NCI-H2107 (cell line): ENCODE measurements at regions not wholly inside any gene's neighbourhood (a gene's known extent, or its start where the extent isn't known, plus 50 kb on each side); places are given as distances from the start of the nearest gene placed in this dataset.

Source experiments
- DNase-seq: peaks from one replicate; lab custom pipeline; 2025; lab: John Stamatoyannopoulos, UW

- no peak for DNase-seq
Observed at GRCh38 chr1:102050556-102050955, 53.8 kb upstream of the OLFM3 start.

GRCh38 chr1:102047724-102048123 lies 51.0 kb upstream of the OLFM3 start:
- no peak for DNase-seq
